Activated CD8-positive, alpha-beta T cell treated with anti-CD3 and anti-CD28 coated beads for 36 hours (primary cell): ENCODE measurements at regions not wholly inside any gene's neighbourhood (a gene's known extent, or its start where the extent isn't known, plus 50 kb on each side); places are given as distances from the start of the nearest gene placed in this dataset.

Source experiments
- ATAC-seq: fragments of 200-7000 bp; cut with Tn5 transposase; one replicate; pipeline ENCODE4 v1.10.0; 2021; ENCODE audit warnings: mild to moderate bottlenecking, moderate library complexity
- CTCF ChIA-PET: fragments of 350-600 bp; sonication (Branson Sonifier 250); formaldehyde crosslinking; loops from one replicate; lab custom pipeline; 2021; ENCODE audit warnings: antibody characterized with exemption; lab: Charles Lee
- POLR2A ChIA-PET: fragments of 350-600 bp; sonication (Branson Sonifier 250); formaldehyde crosslinking; loops from one replicate; lab custom pipeline; 2021; ENCODE audit warnings: antibody characterized with exemption; lab: Charles Lee
- DNase-seq: peaks from one replicate; pipeline ENCODE4 v3.0.0-alpha.2; 2020
- H3K27ac Mint-ChIP-seq: one replicate; pipeline ENCODE4 v1.8.0; 2021; ENCODE audit warnings: mild to moderate bottlenecking, mixed read lengths
- H3K27me3 Mint-ChIP-seq: one replicate; pipeline ENCODE4 v1.8.0; 2021; ENCODE audit warnings: mixed read lengths
- H3K36me3 Mint-ChIP-seq: one replicate; pipeline ENCODE4 v1.8.0; 2021; ENCODE audit warnings: low read depth, mixed read lengths
- H3K4me1 Mint-ChIP-seq: one replicate; pipeline ENCODE4 v1.8.0; 2021; ENCODE audit warnings: low read depth, mixed read lengths
- H3K4me3 Mint-ChIP-seq: one replicate; pipeline ENCODE4 v1.8.0; 2021; ENCODE audit warnings: mild to moderate bottlenecking, moderate library complexity, mixed read lengths
- H3K9me3 Mint-ChIP-seq: one replicate; pipeline ENCODE4 v1.8.0; 2021; ENCODE audit warnings: mixed read lengths
- CTCF ChIP-seq: fragments of 200-600 bp; IDR thresholded peaks from one replicate; pipeline ENCODE4 v1.8.0; 2022; ENCODE audit warnings: antibody characterized with exemption, mild to moderate bottlenecking
- intact Hi-C: fragments of 100-400 bp; cut with micrococcal nuclease; formaldehyde crosslinking; loops from one replicate; pipeline ENCODE4 v1.10.0; 2022

- no peak for ATAC-seq
- no peaks in the 10 kb centered on the region for H3K27me3 Mint-ChIP-seq
- H3K36me3 Mint-ChIP-seq, result no peaks in the 10 kb centered on the region
- no peak overlapping the region for H3K27ac Mint-ChIP-seq
- no peak overlapping the region for H3K4me3 Mint-ChIP-seq
- H3K4me1 Mint-ChIP-seq, result no peaks in the 10 kb centered on the region
- ChIA-PET CTCF (no interaction called here), POLR2A (no interaction called here)
- no peak for DNase-seq
- H3K9me3 Mint-ChIP-seq, result no peaks in the 10 kb centered on the region
- TF ChIP-seq CTCF, result no peak
- intact Hi-C loops, result no loop called here
Observed at GRCh38 chr10:109464949-109465348, 458.4 kb downstream of the XPNPEP1 start.

- TF ChIP-seq CTCF, result no peak
- Mint-ChIP-seq H3K36me3 (no peaks in the 10 kb centered on the region), H3K27me3 (peaks cover 16% of the 10 kb centered on the region), H3K9me3 (peaks cover 2% of the 10 kb centered on the region), H3K4me3 (no peak overlapping the region), H3K27ac (no peak overlapping the region), H3K4me1 (no peaks in the 10 kb centered on the region)
- DNase-seq (no peak), ATAC-seq (no peak)
- intact Hi-C loops, result no loop called here
- CTCF ChIA-PET, result no interaction called here
- POLR2A ChIA-PET, result no interaction called here
Observed at GRCh38 chr10:109457302-109457638, 466.0 kb downstream of the XPNPEP1 start.

GRCh38 chr10:109456566-109457301 is 466.6 kb downstream of the XPNPEP1 start:
- H3K27me3 Mint-ChIP-seq, result peaks cover 16% of the 10 kb centered on the region
- no peak for ATAC-seq
- no peak for DNase-seq
- no peaks in the 10 kb centered on the region for H3K4me1 Mint-ChIP-seq
- H3K27ac Mint-ChIP-seq, result no peak overlapping the region
- CTCF ChIA-PET, result no interaction called here
- TF ChIP-seq CTCF, result no peak
- peaks cover 2% of the 10 kb centered on the region for H3K9me3 Mint-ChIP-seq
- intact Hi-C loops, result no loop called here
- no peaks in the 10 kb centered on the region for H3K36me3 Mint-ChIP-seq
- POLR2A ChIA-PET, result no interaction called here
- no peak overlapping the region for H3K4me3 Mint-ChIP-seq

- Mint-ChIP-seq H3K36me3 (no peaks in the 10 kb centered on the region), H3K9me3 (peaks cover 2% of the 10 kb centered on the region), H3K4me1 (no peaks in the 10 kb centered on the region), H3K27ac (no peak overlapping the region), H3K27me3 (peaks cover 16% of the 10 kb centered on the region), H3K4me3 (no peak overlapping the region)
- intact Hi-C loops, result no loop called here
- TF ChIP-seq CTCF, result no peak
- no peak for ATAC-seq
- POLR2A ChIA-PET, result no interaction called here
- no peak for DNase-seq
- CTCF ChIA-PET, result no interaction called here
Observed at GRCh38 chr10:109454691-109455090, 468.6 kb downstream of the XPNPEP1 start.

GRCh38 chr10:109451879-109452278 is 471.4 kb downstream of the XPNPEP1 start:
- Mint-ChIP-seq H3K4me3 (no peak overlapping the region), H3K27me3 (peaks cover 6% of the 10 kb centered on the region), H3K9me3 (no peaks in the 10 kb centered on the region), H3K27ac (no peak overlapping the region), H3K36me3 (no peaks in the 10 kb centered on the region), H3K4me1 (no peaks in the 10 kb centered on the region)
- ATAC-seq (no peak), DNase-seq (no peak)
- POLR2A ChIA-PET, result interaction anchor here (1.2 kb wide), 1 partner anchor 25 kb away, joined by 3 read pairs; no protein-coding TSS in a partner anchor
- intact Hi-C loops, result no loop called here
- CTCF ChIA-PET, result no interaction called here
- TF ChIP-seq CTCF, result no peak
